ENCODE measurements at regions not wholly inside any gene's neighbourhood (a gene's known extent, or its start where the extent isn't known, plus 50 kb on each side); places are given as distances from the start of the nearest gene placed in this dataset.

- no peak for DNase-seq
- H3K27ac Mint-ChIP-seq: no peak overlapping the region
- 87 to 94% methylated on average over 2 of the region's 2 CpGs for whole genome bisulfite sequencing, 2 experiments (ENCODE audit: insufficient coverage in 1 of 2, insufficient read length in 1 of 2)
- no peaks in the 10 kb centered on the region for H3K9me3 ChIP-seq (ENCODE audit: control insufficient read depth, low read length)
- H3K36me3 Mint-ChIP-seq (ENCODE audit: low read depth): no peaks in the 10 kb centered on the region
- H3K9me3 Mint-ChIP-seq: peaks cover 3% of the 10 kb centered on the region
- no peak overlapping the region for H3K27ac ChIP-seq (ENCODE audit: low read depth, low read length)
- no peaks in the 10 kb centered on the region for H3K4me1 Mint-ChIP-seq
- H3K4me3 Mint-ChIP-seq: no peak overlapping the region
- H3K4me3 ChIP-seq (ENCODE audit: low read length): no peak overlapping the region
- no peaks in the 10 kb centered on the region for H3K4me1 ChIP-seq (ENCODE audit: control insufficient read depth, insufficient read depth, low read length)
- no peaks in the 10 kb centered on the region for H3K27me3 Mint-ChIP-seq (ENCODE audit: insufficient read depth)
- H3K9ac ChIP-seq (ENCODE audit: extremely low read depth, low read length, poor library complexity, severe bottlenecking): no peak overlapping the region
- TF ChIP-seq, protein P1, sequence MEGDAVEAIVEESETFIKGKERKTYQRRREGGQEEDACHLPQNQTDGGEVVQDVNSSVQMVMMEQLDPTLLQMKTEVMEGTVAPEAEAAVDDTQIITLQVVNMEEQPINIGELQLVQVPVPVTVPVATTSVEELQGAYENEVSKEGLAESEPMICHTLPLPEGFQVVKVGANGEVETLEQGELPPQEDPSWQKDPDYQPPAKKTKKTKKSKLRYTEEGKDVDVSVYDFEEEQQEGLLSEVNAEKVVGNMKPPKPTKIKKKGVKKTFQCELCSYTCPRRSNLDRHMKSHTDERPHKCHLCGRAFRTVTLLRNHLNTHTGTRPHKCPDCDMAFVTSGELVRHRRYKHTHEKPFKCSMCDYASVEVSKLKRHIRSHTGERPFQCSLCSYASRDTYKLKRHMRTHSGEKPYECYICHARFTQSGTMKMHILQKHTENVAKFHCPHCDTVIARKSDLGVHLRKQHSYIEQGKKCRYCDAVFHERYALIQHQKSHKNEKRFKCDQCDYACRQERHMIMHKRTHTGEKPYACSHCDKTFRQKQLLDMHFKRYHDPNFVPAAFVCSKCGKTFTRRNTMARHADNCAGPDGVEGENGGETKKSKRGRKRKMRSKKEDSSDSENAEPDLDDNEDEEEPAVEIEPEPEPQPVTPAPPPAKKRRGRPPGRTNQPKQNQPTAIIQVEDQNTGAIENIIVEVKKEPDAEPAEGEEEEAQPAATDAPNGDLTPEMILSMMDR (conservative IDR thresholded peaks at IDR 0.05): no peak
- H3K27me3 ChIP-seq (ENCODE audit: control insufficient read depth, insufficient read depth, low read length, poor library complexity, severe bottlenecking): no peaks in the 10 kb centered on the region
- H3K36me3 ChIP-seq (ENCODE audit: control insufficient read depth, insufficient read depth, low read length): no peaks in the 10 kb centered on the region
These were observed 89.0 kb downstream of the NFKBIZ start for GRCh38 chr3:101938262-101938847.

DNA sequence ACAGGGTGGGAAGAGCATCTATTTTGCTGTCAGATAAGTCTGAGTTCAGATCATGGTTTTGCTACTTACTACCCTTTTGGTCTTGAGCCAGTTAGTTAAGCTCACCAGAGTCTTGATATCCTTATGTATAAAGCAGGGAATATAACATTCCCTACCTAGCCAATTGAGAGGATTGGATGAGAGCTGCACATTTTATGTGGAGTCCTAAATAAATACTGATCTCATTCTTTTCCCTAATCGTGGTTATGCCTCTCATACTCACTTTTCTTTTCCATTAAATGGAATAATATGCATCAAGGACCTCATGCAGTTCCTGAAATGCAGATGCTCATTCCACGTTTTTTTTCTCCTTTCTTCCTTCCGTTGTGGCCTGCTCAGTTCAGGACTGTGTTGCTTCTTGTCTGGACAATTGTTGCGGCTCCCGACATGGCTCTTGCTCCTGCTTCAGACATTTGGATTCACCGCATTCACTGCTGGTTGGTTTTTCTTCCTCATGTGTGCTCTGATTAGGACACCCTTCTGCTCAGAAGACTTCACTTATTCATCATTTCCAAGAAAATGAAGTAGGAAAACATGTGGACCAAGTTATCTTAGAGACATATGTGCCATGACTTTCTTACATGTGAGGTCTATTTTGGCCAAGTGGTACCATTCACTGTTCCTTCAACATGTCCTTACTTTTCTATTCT lies 90.2 kb downstream of the NFKBIZ start:
- TF ChIP-seq, protein P1 (conservative IDR thresholded peaks at IDR 0.05): no peak
- Mint-ChIP-seq H3K36me3 (ENCODE audit: low read depth) (no peaks in the 10 kb centered on the region), H3K27me3 (ENCODE audit: insufficient read depth) (no peaks in the 10 kb centered on the region), H3K4me1 (no peaks in the 10 kb centered on the region), H3K9me3 (no peaks in the 10 kb centered on the region), H3K4me3 (no peak overlapping the region), H3K27ac (no peak overlapping the region)
- H3K27me3 ChIP-seq (ENCODE audit: control insufficient read depth, insufficient read depth, low read length, poor library complexity, severe bottlenecking): no peaks in the 10 kb centered on the region
- no peak overlapping the region for H3K9ac ChIP-seq (ENCODE audit: extremely low read depth, low read length, poor library complexity, severe bottlenecking)
- no peak overlapping the region for H3K4me3 ChIP-seq (ENCODE audit: low read length)
- H3K36me3 ChIP-seq (ENCODE audit: control insufficient read depth, insufficient read depth, low read length): no peaks in the 10 kb centered on the region
- H3K4me1 ChIP-seq (ENCODE audit: control insufficient read depth, insufficient read depth, low read length): no peaks in the 10 kb centered on the region
- H3K27ac ChIP-seq (ENCODE audit: low read depth, low read length): no peak overlapping the region
- no peaks in the 10 kb centered on the region for H3K9me3 ChIP-seq (ENCODE audit: control insufficient read depth, low read length)
- 90 to 95% methylated on average over 4 to 6 of the region's 6 CpGs for WGBS, 2 experiments (ENCODE audit: insufficient coverage in 1 of 2, insufficient read length in 1 of 2)
- DNase-seq: no peak

- Mint-ChIP-seq H3K27me3 (ENCODE audit: insufficient read depth) (no peaks in the 10 kb centered on the region), H3K27ac (no peak overlapping the region), H3K9me3 (no peaks in the 10 kb centered on the region), H3K36me3 (ENCODE audit: low read depth) (no peaks in the 10 kb centered on the region), H3K4me1 (no peaks in the 10 kb centered on the region), H3K4me3 (no peak overlapping the region)
- TF ChIP-seq, protein P1 (conservative IDR thresholded peaks at IDR 0.05): no peak
- no peaks in the 10 kb centered on the region for H3K27me3 ChIP-seq (ENCODE audit: control insufficient read depth, insufficient read depth, low read length, poor library complexity, severe bottlenecking)
- DNase-seq: peak; percentile 59
- no peaks in the 10 kb centered on the region for H3K36me3 ChIP-seq (ENCODE audit: control insufficient read depth, insufficient read depth, low read length)
- H3K4me3 ChIP-seq (ENCODE audit: low read length): no peak overlapping the region
- 56 to 72% methylated on average over 4 to 9 of the region's 9 CpGs for WGBS, 2 experiments (ENCODE audit: insufficient coverage in 1 of 2, insufficient read length in 1 of 2)
- H3K27ac ChIP-seq (ENCODE audit: low read depth, low read length): no peak overlapping the region
- H3K9ac ChIP-seq (ENCODE audit: extremely low read depth, low read length, poor library complexity, severe bottlenecking): no peak overlapping the region
- H3K9me3 ChIP-seq (ENCODE audit: control insufficient read depth, low read length): no peaks in the 10 kb centered on the region
- no peaks in the 10 kb centered on the region for H3K4me1 ChIP-seq (ENCODE audit: control insufficient read depth, insufficient read depth, low read length)
These were observed 91.4 kb downstream of the NFKBIZ start for GRCh38 chr3:101940521-101941317.

All from endodermal cell (in vitro differentiated cells).